DOHH2 (cell line): ENCODE measurements at regions not wholly inside any gene's neighbourhood (a gene's known extent, or its start where the extent isn't known, plus 50 kb on each side); places are given as distances from the start of the nearest gene placed in this dataset.

Experiments used
- H3F3A ChIP-seq: fragments of 200-600 bp; sonication (generic), shearing (Covaris generic); 2 replicates; pipeline ENCODE4 v1.6.0; 2016; ENCODE audit warnings: antibody characterized with exemption, mild to moderate bottlenecking; ENCODE audit not compliant: control insufficient read depth, insufficient read depth
- H3K27ac ChIP-seq: fragments of 200-600 bp; sonication (generic); 2 replicates; pipeline ENCODE4 v1.5.1; 2014; ENCODE audit warnings: low read depth, mild to moderate bottlenecking, low read length, moderate library complexity
- H3K27me3 ChIP-seq: fragments of 200-600 bp; sonication (generic); 2 replicates; pipeline ENCODE4 v1.6.1; 2014; ENCODE audit warnings: mild to moderate bottlenecking, low read length, mixed read lengths; ENCODE audit not compliant: control insufficient read depth
- H3K36me3 ChIP-seq: fragments of 200-600 bp; sonication (generic); 2 replicates; pipeline ENCODE4 v1.6.1; 2014; ENCODE audit warnings: mild to moderate bottlenecking, low read length, moderate library complexity, mixed read lengths; ENCODE audit not compliant: control insufficient read depth
- H3K4me1 ChIP-seq: fragments of 200-600 bp; sonication (generic); 2 replicates; pipeline ENCODE4 v1.6.1; 2014; ENCODE audit warnings: mild to moderate bottlenecking, low read length, mixed read lengths; ENCODE audit not compliant: control insufficient read depth
- H3K4me2 ChIP-seq: fragments of 200-600 bp; sonication (generic); 2 replicates; pipeline ENCODE4 v1.6.0; 2014; ENCODE audit warnings: mild to moderate bottlenecking, low read length, moderate library complexity
- H3K4me3 ChIP-seq: fragments of 200-600 bp; sonication (generic); 2 replicates; pipeline ENCODE4 v1.5.1; 2014; ENCODE audit warnings: mild to moderate bottlenecking, low read length, mixed read lengths
- H3K79me2 ChIP-seq: fragments of 200-600 bp; sonication (generic); 2 replicates; pipeline ENCODE4 v1.6.1; 2014; ENCODE audit warnings: mild to moderate bottlenecking, low read length, mixed read lengths; ENCODE audit not compliant: control insufficient read depth
- H3K9me2 ChIP-seq: fragments of 200-600 bp; sonication (generic); replicated peaks from 2 replicates; pipeline ENCODE4 v1.6.1; 2014; ENCODE audit warnings: mild to moderate bottlenecking, low read length, mixed read lengths; ENCODE audit not compliant: control insufficient read depth
- H3K9me3 ChIP-seq: fragments of 200-600 bp; sonication (generic); 2 replicates; pipeline ENCODE4 v1.6.1; 2014; ENCODE audit warnings: antibody characterized with exemption, low read length, mixed read lengths; ENCODE audit not compliant: control insufficient read depth, insufficient read depth
- H4K20me1 ChIP-seq: fragments of 200-600 bp; sonication (generic); 2 replicates; pipeline ENCODE4 v1.6.0; 2014; ENCODE audit warnings: low read depth, mild to moderate bottlenecking, antibody characterized with exemption, low read length, moderate library complexity; ENCODE audit not compliant: control insufficient read depth, insufficient read depth
- CTCF ChIP-seq: fragments of 200-600 bp; sonication (generic); IDR thresholded peaks from one replicate; pipeline ENCODE4 v1.5.1; 2014; ENCODE audit warnings: antibody characterized with exemption, mild to moderate bottlenecking, low read depth, low read length; ENCODE audit not compliant: poor library complexity, severe bottlenecking
- EZH2phosphoT487 ChIP-seq: fragments of 200-600 bp; sonication (generic); IDR thresholded peaks from 2 replicates; pipeline ENCODE4 v1.6.1; 2017; ENCODE audit warnings: borderline replicate concordance, mild to moderate bottlenecking, antibody characterized with exemption, low read length, moderate library complexity, mixed read lengths

- Histone ChIP-seq H3K4me1 (peaks cover 28% of the 10 kb centered on the region), H3K4me2 (no peak overlapping the region), H3K36me3 (no peaks in the 10 kb centered on the region)
Observed at GRCh38 chr9:106758911-106759310, 104.1 kb upstream of the ZNF462 start.

GRCh38 chr9:106761493-106761892, 101.5 kb upstream of the ZNF462 start:
- no peak overlapping the region for H3K27ac ChIP-seq
- TF ChIP-seq CTCF (no peak), EZH2phosphoT487 (no peak)
- no peak overlapping the region for H3K4me2 ChIP-seq
- no peaks in the 10 kb centered on the region for H3K79me2 ChIP-seq
- H4K20me1 ChIP-seq = no peaks in the 10 kb centered on the region
- H3K27me3 ChIP-seq = no peaks in the 10 kb centered on the region
- H3K9me2 ChIP-seq = no peaks in the 10 kb centered on the region
- no peaks in the 10 kb centered on the region for H3K36me3 ChIP-seq
- H3K4me1 ChIP-seq = peaks cover 11% of the 10 kb centered on the region
- H3F3A ChIP-seq = no peaks in the 10 kb centered on the region
- H3K4me3 ChIP-seq = no peak overlapping the region
- H3K9me3 ChIP-seq = no peaks in the 10 kb centered on the region

More at GRCh38 chr9:106758911-106759310, 104.1 kb upstream of the ZNF462 start:
- H3K27me3 ChIP-seq = no peaks in the 10 kb centered on the region
- no peaks in the 10 kb centered on the region for H3K9me3 ChIP-seq
- H3K9me2 ChIP-seq = no peaks in the 10 kb centered on the region
- H3F3A ChIP-seq = peaks cover under 1% of the 10 kb centered on the region
- no peaks in the 10 kb centered on the region for H4K20me1 ChIP-seq
- TF ChIP-seq CTCF (no peak), EZH2phosphoT487 (no peak)
- no peaks in the 10 kb centered on the region for H3K79me2 ChIP-seq
- H3K4me3 ChIP-seq = no peak overlapping the region
- H3K27ac ChIP-seq = no peak overlapping the region

- no peaks in the 10 kb centered on the region for H3K4me1 ChIP-seq
- H3K27ac ChIP-seq = no peak overlapping the region
- no peaks in the 10 kb centered on the region for H4K20me1 ChIP-seq
- no peaks in the 10 kb centered on the region for H3F3A ChIP-seq
- H3K4me3 ChIP-seq = no peak overlapping the region
- no peak overlapping the region for H3K4me2 ChIP-seq
- H3K9me3 ChIP-seq = no peaks in the 10 kb centered on the region
- H3K36me3 ChIP-seq = no peaks in the 10 kb centered on the region
- H3K9me2 ChIP-seq = no peaks in the 10 kb centered on the region
- H3K79me2 ChIP-seq = no peaks in the 10 kb centered on the region
- TF ChIP-seq EZH2phosphoT487 (no peak), CTCF (no peak)
- no peaks in the 10 kb centered on the region for H3K27me3 ChIP-seq
Observed at GRCh38 chr9:106766616-106767015, 96.3 kb upstream of the ZNF462 start.

- Histone ChIP-seq H3K4me2 (no peak overlapping the region), H3K79me2 (no peaks in the 10 kb centered on the region), H3F3A (no peaks in the 10 kb centered on the region), H3K9me2 (no peaks in the 10 kb centered on the region), H3K4me3 (no peak overlapping the region), H3K27me3 (no peaks in the 10 kb centered on the region), H3K4me1 (no peaks in the 10 kb centered on the region), H4K20me1 (no peaks in the 10 kb centered on the region), H3K27ac (no peak overlapping the region), H3K9me3 (no peaks in the 10 kb centered on the region), H3K36me3 (no peaks in the 10 kb centered on the region)
- no peak for TF ChIP-seq EZH2phosphoT487
- no peak for TF ChIP-seq CTCF
Observed at GRCh38 chr9:106769331-106769730, 93.6 kb upstream of the ZNF462 start.
